SKM-1 treated with dmso at 0.1 percent for 144 hours (cell line): ENCODE measurements at regions not wholly inside any gene's neighbourhood (a gene's known extent, or its start where the extent isn't known, plus 50 kb on each side); places are given as distances from the start of the nearest gene placed in this dataset.

Source experiments
- DNase-seq: peaks from one replicate; lab custom pipeline; 2025; ENCODE audit not compliant: unreplicated experiment; lab: John Stamatoyannopoulos, UW

GRCh38 chr21:40901691-40902090, 54.7 kb upstream of the DSCAM start:
- DNase-seq = no peak

GRCh38 chr21:40902299-40902698, 55.3 kb upstream of the DSCAM start:
- no peak for DNase-seq

- no peak for DNase-seq
Measured at GRCh38 chr21:40902993-40903392, 56.0 kb upstream of the DSCAM start.

- DNase-seq = no peak
Measured at GRCh38 chr21:40905251-40905650, 58.3 kb upstream of the DSCAM start.

GRCh38 chr21:40912375-40912774, 65.4 kb upstream of the DSCAM start:
- DNase-seq = no peak

GRCh38 chr21:40915114-40915513, 68.2 kb upstream of the DSCAM start:
- no peak for DNase-seq

GRCh38 chr21:40923407-40923806, 76.4 kb upstream of the DSCAM start:
- no peak for DNase-seq

GRCh38 chr21:40923901-40924300, 76.9 kb upstream of the DSCAM start:
- DNase-seq = no peak

GRCh38 chr21:40924641-40925040, 77.7 kb upstream of the DSCAM start:
- DNase-seq = no peak

GRCh38 chr21:40926238-40926637, 79.3 kb upstream of the DSCAM start:
- DNase-seq = no peak

- no peak for DNase-seq
Measured at GRCh38 chr21:40929833-40930232, 82.9 kb upstream of the DSCAM start.

GRCh38 chr21:40931197-40931596, 84.2 kb upstream of the DSCAM start:
- DNase-seq = no peak

- no peak for DNase-seq
Measured at GRCh38 chr21:40936178-40936577, 89.2 kb upstream of the DSCAM start.

GRCh38 chr21:40936771-40937261, 89.9 kb upstream of the DSCAM start:
- no peak for DNase-seq

- DNase-seq = no peak
Measured at GRCh38 chr21:40938078-40938477, 91.1 kb upstream of the DSCAM start.

GRCh38 chr21:40938611-40939010, 91.7 kb upstream of the DSCAM start:
- DNase-seq = no peak

- DNase-seq = no peak
Measured at GRCh38 chr21:40947713-40948112, 100.8 kb upstream of the DSCAM start.

GRCh38 chr21:40950970-40951369, 104.0 kb upstream of the DSCAM start:
- no peak for DNase-seq

GRCh38 chr21:40952551-40953323, 105.8 kb upstream of the DSCAM start:
- no peak for DNase-seq

- DNase-seq = no peak
Measured at GRCh38 chr21:40964691-40965090, 117.7 kb upstream of the DSCAM start.

GRCh38 chr21:40967771-40968170, 120.8 kb upstream of the DSCAM start:
- DNase-seq = no peak

- no peak for DNase-seq
Measured at GRCh38 chr21:40972151-40972550, 125.2 kb upstream of the DSCAM start.
